OCI-LY7 (cell line): ENCODE measurements at regions not wholly inside any gene's neighbourhood (a gene's known extent, or its start where the extent isn't known, plus 50 kb on each side); places are given as distances from the start of the nearest gene placed in this dataset.

Experiments used
- EZH2phosphoT487 ChIP-seq: fragments of 200-600 bp; sonication (generic); IDR thresholded peaks from 2 replicates; pipeline ENCODE4 v1.6.1; 2018; ENCODE audit warnings: low read depth, borderline replicate concordance, mild to moderate bottlenecking, mixed run types, antibody characterized with exemption, low read length, moderate library complexity, mixed read lengths
- TF ChIP-seq, protein P1 (sequence below): fragments of 200-600 bp; sonication (generic); conservative IDR thresholded peaks from 2 replicates; pipeline ENCODE4 v1.5.1; 2014; ENCODE audit warnings: mild to moderate bottlenecking, antibody characterized with exemption, low read length, moderate library complexity, mixed read lengths

DNA sequence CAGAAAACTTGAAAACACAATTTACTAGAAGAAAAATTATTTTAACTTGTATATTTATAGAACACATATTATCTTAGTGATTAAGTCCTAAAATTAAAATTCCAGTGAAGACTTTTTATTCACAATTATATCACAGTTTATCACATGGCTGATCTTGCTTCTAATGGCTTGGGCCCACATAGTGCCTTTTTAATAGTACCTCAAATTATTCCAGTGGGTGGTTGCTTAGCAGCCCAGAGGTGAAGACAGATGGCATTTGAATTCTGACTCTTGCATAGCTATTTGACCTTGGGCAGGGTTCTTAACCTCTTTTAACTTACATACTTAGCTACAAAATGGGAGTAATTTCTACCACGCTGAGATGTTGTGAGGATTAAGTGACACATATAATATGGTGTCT is 214.7 kb upstream of the SGO1 start:
- TF ChIP-seq, protein P1, sequence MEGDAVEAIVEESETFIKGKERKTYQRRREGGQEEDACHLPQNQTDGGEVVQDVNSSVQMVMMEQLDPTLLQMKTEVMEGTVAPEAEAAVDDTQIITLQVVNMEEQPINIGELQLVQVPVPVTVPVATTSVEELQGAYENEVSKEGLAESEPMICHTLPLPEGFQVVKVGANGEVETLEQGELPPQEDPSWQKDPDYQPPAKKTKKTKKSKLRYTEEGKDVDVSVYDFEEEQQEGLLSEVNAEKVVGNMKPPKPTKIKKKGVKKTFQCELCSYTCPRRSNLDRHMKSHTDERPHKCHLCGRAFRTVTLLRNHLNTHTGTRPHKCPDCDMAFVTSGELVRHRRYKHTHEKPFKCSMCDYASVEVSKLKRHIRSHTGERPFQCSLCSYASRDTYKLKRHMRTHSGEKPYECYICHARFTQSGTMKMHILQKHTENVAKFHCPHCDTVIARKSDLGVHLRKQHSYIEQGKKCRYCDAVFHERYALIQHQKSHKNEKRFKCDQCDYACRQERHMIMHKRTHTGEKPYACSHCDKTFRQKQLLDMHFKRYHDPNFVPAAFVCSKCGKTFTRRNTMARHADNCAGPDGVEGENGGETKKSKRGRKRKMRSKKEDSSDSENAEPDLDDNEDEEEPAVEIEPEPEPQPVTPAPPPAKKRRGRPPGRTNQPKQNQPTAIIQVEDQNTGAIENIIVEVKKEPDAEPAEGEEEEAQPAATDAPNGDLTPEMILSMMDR = no peak
- no peak for TF ChIP-seq EZH2phosphoT487
